Stimulated activated CD4-positive, alpha-beta T cell treated with anti-CD3 and anti-CD28 coated beads, Interleukin-4, amount 100 ng/mL, for 48 hours (primary cell): ENCODE measurements at regions not wholly inside any gene's neighbourhood (a gene's known extent, or its start where the extent isn't known, plus 50 kb on each side); places are given as distances from the start of the nearest gene placed in this dataset.
"Not testable (repeated sequence)": the region's sequence is repeated elsewhere in the genome, so short reads cannot be mapped to it uniquely, and the experiment has no call there.

Experiments
- DNase-seq, 2 donors: peaks; one replicate each; pipeline ENCODE4 v3.0.0-alpha.2; 2020; ENCODE audit warnings: low read depth in 2 of 2

GRCh38 chr7:85714951-85715350 lies 528.1 kb upstream of the SEMA3D start:
- no peak for DNase-seq

GRCh38 chr7:85714043-85714578 lies 527.3 kb upstream of the SEMA3D start:
- no peak for DNase-seq

- no peak for DNase-seq
Measured at GRCh38 chr7:85713171-85713570, 526.3 kb upstream of the SEMA3D start.

- no peak for DNase-seq
Measured at GRCh38 chr7:85711894-85712293, 525.0 kb upstream of the SEMA3D start.

DNA sequence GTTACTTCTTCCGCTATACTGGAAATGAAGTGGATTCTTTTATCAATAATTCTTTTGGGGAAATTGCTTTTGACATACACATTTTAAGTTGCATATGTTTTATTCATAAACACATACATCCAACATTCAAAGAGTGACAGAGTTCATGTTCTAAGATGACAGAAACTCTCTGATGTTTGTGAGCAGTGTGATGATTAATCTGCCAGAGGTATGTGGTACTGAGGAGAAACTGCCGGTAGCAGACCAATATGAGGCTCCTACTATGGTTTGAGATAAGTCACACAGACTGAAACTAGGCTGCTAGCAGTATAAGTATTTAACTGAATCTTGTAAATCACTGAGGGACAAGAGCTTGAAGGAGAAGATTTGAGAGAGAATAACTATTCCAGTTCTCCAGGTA lies 524.1 kb upstream of the SEMA3D start:
- DNase-seq, result no peak

DNA sequence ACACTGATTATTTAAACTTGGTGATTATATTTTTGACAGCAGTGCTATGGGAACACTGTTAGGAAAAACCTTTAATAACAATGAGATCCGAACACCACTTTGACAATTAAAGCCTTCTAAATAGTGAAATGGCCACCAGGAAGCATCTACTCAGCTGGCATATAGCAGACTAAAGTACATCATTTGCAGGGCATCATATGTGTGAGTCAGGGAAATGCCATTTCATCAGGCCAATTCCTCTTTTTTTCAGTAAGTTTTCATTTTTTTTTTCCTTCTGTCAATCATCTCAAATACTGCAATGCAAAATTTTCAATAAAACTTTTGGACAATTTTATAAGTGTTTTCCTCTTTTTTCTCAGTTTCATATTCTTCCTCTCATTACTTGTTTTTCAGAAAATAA lies 521.4 kb upstream of the SEMA3D start:
- no peak for DNase-seq

GRCh38 chr7:85705076-85705475 lies 518.2 kb upstream of the SEMA3D start:
- DNase-seq, result no peak

GRCh38 chr7:85703251-85704010 lies 516.6 kb upstream of the SEMA3D start:
- DNase-seq, result no peak

DNA sequence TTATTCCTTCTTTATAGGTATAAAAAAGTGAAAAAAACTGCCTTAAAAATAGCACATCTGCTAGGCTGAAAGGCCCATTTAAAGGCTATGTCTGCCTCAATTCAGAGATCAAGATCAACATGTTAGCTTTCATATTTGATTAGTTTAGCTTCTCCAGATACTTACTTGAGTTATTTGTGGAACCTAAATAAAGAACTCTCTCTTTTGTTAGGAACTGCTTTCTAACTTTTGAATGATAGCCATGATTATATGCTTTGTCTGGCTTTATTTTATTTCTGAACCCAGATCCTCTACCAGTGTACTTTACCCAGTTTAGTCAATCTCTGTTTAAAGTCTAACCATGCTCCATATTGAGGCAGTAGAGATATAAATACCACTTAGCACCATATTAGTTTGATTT lies 515.5 kb upstream of the SEMA3D start:
- DNase-seq, result no peak

DNA sequence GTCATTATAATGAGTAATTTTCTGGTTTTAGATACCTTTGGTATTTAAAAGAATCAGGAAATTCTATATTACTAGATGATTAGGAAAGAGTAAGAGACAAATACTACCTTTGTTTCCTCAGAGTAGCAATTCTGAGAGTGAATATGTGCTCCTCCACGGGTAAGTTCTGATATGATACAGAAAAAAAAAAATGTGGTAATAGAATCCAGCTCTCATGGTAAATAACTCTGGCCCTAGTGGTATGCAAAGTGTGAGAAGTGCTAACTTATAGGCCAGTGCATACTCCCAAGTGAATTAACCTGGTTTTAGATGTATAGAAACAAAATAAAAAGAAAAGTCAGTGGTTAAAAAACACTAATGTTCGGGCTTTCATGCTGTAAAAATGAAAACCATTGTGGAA lies 512.6 kb upstream of the SEMA3D start:
- no peak for DNase-seq

DNA sequence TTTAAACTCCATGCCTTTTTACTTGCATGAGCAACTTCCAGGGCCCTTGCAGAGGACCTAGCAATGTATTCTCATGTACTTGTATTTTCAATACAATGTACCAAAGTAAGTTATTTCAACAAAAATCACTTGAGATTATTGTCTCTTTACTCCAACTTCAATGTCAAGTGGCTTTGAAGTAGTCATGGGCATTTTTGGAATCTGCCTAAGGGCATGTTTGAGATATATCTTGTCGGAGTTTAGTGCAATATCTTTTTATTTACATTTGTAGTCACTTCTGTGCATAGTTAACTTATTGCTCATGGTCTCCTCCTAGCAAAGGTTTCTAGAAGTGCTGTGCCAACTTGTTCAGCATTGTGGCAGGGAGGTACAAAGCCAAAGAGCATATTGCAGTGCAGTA lies 508.7 kb upstream of the SEMA3D start:
- no peak for DNase-seq

DNA sequence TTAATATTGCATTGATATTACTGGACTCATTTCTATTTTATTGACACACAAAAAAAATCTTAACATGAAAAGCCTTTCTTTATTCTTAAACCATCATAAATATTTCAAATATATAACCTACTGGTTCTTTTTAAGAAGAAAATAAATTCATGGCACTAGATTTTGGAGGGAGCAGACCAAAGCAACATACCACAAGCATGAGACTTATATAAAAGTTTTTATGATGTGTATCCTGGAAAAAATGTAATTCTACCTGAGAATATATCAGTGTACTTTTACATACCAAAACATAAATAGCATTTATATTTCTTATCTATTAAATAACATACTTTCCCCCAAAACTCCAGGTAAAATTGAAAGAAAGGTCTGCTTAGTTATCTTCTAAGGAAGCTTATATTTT lies 508.2 kb upstream of the SEMA3D start:
- no peak for DNase-seq

- DNase-seq, result no peak
Measured at GRCh38 chr7:85693326-85693725, 506.5 kb upstream of the SEMA3D start.

GRCh38 chr7:85688712-85689111 lies 501.9 kb upstream of the SEMA3D start:
- DNase-seq, result no peak

DNA sequence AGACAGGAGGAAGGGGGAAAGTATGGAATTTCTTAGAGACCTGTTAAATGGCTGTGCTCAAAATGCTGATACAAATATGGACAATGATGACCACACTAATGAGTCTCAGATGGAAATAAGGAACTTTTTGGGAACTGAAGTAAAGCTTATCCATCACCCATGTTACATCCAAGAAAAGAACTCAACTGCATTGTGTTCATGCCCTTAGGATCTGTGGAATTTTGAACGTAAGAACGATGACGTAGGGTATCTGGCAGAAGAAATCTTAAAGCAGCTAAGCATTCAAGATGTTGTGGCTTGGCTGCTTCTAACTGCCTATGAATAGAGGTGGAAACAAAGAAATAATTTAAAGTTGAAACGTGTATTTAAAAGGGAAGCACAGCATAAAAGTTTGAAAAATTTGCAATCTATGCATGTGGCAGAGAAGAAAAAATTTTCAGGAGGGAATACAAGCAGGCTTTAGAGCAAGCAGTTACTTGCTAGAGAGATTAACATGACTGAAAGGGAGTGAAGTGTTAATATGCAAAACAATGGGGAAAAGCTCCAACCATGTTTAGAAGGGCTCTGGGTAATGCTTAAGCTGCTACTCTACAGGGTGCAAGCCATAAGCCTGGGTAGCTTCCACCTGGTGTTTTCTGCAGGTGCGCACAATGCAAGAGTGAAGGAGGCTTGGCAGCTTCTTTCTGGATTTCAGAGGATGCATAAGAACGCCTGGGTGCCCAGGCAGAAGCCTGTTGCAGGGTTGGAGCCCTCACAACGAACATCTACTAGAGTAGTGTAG lies 499.7 kb upstream of the SEMA3D start:
- DNase-seq, result no peak

- no peak for DNase-seq
Measured at GRCh38 chr7:85685901-85686300, 499.0 kb upstream of the SEMA3D start.

DNA sequence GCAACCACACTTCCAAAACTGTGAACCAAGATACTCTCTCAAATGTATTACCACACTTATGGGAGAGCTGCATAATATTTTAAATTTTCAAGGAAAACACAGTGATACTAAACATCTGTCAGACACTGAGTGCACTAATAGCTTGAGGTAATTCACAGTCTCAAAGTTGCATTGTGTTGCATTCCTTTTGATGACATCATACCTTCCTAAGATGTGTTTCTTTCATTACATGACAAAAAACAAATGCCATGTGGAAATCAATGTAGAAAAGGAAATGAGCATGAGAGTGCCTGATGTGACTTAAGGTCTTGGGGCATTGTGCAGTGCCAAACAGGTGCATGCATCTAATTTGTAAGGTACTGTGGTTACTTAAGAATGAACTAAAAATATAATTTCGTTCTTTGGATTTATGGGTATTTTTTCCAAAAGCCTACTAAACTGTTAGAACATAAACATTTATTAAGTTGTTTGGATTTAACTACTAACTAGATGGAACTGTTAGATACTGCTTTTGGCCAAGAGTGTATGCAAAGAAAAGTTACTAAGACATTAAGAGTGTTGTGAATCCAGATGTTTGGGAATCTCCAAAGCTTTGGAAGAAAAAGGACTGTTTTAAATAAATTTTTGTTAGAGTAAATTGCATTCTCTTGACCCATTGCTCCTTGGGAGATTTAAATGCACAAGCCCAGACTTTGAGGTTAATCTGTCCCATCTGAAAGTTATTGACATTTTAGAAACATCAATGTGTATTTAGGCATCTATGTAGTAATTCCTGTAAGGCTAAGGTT lies 496.2 kb upstream of the SEMA3D start:
- DNase-seq, result no peak

DNA sequence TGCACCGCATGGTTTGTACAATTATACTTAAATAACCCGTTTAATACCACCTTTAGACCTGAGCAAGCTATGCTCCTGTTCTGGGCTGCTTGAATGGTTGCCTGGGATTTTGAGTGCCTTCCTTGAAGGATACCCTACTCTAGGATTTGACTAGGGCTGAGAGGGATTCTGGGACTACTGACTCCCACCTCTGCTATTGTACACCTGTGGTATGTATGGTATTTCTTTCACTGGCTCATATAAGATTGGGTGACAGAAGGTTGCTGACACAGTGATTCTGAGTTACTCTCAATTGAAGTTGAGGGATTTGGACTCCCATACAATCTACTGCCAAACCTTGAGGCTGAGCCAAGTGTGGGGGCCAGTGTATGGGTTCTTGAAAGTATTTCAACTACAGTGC lies 494.4 kb upstream of the SEMA3D start:
- no peak for DNase-seq

- not testable (repeated sequence) for DNase-seq
Measured at GRCh38 chr7:85675093-85675492, 488.2 kb upstream of the SEMA3D start.

DNA sequence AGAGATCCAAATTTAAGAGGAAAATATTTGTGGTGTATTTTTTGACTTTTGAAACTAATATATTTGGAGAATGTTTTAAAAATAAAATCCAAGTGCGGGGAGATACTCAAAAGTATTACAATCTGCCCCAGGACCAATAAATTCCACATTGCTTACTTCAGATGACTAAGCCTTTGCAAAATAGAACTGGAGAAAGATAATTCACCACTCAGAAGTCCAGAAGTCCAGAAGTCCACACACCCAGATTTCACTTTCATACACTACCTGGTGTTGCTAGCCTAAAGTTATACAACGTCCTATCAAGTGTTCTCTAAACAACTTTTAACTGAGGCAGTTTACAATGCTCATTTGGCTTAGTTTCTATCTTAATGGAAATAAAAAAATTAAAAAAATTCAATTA lies 487.0 kb upstream of the SEMA3D start:
- DNase-seq, result no peak

DNA sequence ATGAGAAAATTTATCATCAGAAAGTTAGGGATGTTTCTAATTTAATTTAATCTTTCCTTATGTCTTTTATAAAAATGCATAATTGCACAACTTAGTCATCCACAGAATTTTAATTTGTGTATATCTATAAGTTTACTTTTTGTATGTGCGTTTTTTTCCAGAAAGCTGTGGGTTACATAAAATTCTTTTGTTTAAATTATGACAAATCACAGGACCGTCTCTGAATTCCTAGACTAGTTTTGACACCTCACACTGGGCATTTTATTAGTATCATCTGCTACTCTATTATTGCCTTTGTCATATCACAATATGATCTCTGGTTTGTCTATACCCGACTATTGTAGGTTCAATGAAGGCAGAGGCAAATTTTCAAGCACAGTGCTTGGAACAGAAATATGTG lies 482.4 kb upstream of the SEMA3D start:
- DNase-seq, result no peak

- DNase-seq, result no peak
Measured at GRCh38 chr7:85664341-85664740, 477.5 kb upstream of the SEMA3D start.
